WTC11 (cell line): ENCODE measurements at regions not wholly inside any gene's neighbourhood (a gene's known extent, or its start where the extent isn't known, plus 50 kb on each side); places are given as distances from the start of the nearest gene placed in this dataset.

Experiments used
- ATAC-seq: fragments of 200-7000 bp; cut with Tn5 transposase; 2 replicates; pipeline ENCODE4 v1.10.0; 2021; ENCODE audit warnings: mild to moderate bottlenecking, moderate library complexity
- CTCF ChIA-PET: fragments of 300-600 bp; sonication (Branson Sonifier 250); formaldehyde crosslinking; loops from one replicate; lab custom pipeline; 2021; ENCODE audit warnings: antibody characterized with exemption; lab: Charles Lee
- POLR2A ChIA-PET: fragments of 350-600 bp; sonication (Branson Sonifier 250); formaldehyde crosslinking; loops from one replicate; lab custom pipeline; 2021; ENCODE audit warnings: antibody characterized with exemption; lab: Charles Lee
- DNase-seq: peaks from one replicate; pipeline ENCODE4 v3.0.0; 2021; ENCODE audit warnings: low spot score
- H3K27ac Mint-ChIP-seq: 2 replicates; pipeline ENCODE4 v1.8.0; 2021; ENCODE audit warnings: mixed read lengths
- H3K27me3 Mint-ChIP-seq: 2 replicates; pipeline ENCODE4 v1.8.0; 2021; ENCODE audit warnings: low read depth, mild to moderate bottlenecking, moderate library complexity, mixed read lengths
- H3K36me3 Mint-ChIP-seq: 2 replicates; pipeline ENCODE4 v1.8.0; 2021; ENCODE audit warnings: mixed read lengths
- H3K4me1 Mint-ChIP-seq: 2 replicates; pipeline ENCODE4 v1.8.0; 2022; ENCODE audit warnings: mixed read lengths
- H3K4me3 Mint-ChIP-seq: 2 replicates; pipeline ENCODE4 v1.8.0; 2021; ENCODE audit warnings: mild to moderate bottlenecking, moderate library complexity, mixed read lengths
- H3K9me3 Mint-ChIP-seq: 2 replicates; pipeline ENCODE4 v1.8.0; 2021; ENCODE audit warnings: mixed read lengths
- ELF4 ChIP-seq: sonication (generic); formaldehyde crosslinking; IDR thresholded peaks from 2 replicates; pipeline ENCODE4 v1.8.1; 2022; ENCODE audit warnings: low read depth, mild to moderate bottlenecking, moderate library complexity, missing genetic modification reagents
- ESRRA ChIP-seq: sonication (generic); formaldehyde crosslinking; IDR thresholded peaks from 2 replicates; pipeline ENCODE4 v1.8.1; 2022; ENCODE audit warnings: mild to moderate bottlenecking, missing genetic modification reagents, borderline replicate concordance
- FOXP1 ChIP-seq: sonication (generic); formaldehyde crosslinking; IDR thresholded peaks from 2 replicates; pipeline ENCODE4 v1.8.0; 2022; ENCODE audit warnings: missing genetic modification reagents, mild to moderate bottlenecking, moderate library complexity, borderline replicate concordance
- GTF2I ChIP-seq: fragments of 250-450 bp; sonication (Bioruptor Pico); conservative IDR thresholded peaks from 2 replicates; pipeline ENCODE4 v1.4.0; 2021; ENCODE audit warnings: mild to moderate bottlenecking
- HMGA2 ChIP-seq: fragments of 250-450 bp; sonication (Bioruptor Pico); IDR thresholded peaks from 2 replicates; pipeline ENCODE4 v1.4.0; 2021; ENCODE audit warnings: mild to moderate bottlenecking, moderate library complexity
- NR2C2 ChIP-seq: sonication (generic); formaldehyde crosslinking; IDR thresholded peaks from 2 replicates; pipeline ENCODE4 v1.8.0; 2022; ENCODE audit warnings: mild to moderate bottlenecking, missing genetic modification reagents
- ZNF219 ChIP-seq: sonication (generic); formaldehyde crosslinking; IDR thresholded peaks from 2 replicates; pipeline ENCODE4 v1.8.0; 2023; ENCODE audit warnings: missing genetic modification reagents, mild to moderate bottlenecking, borderline replicate concordance
- ZNF671 ChIP-seq: fragments of 250-450 bp; sonication (Bioruptor Pico); IDR thresholded peaks from 2 replicates; pipeline ENCODE4 v1.8.0; 2021; ENCODE audit warnings: mild to moderate bottlenecking
- TF ChIP-seq, protein P1 (sequence below): sonication (generic); formaldehyde crosslinking; IDR thresholded peaks from 2 replicates; pipeline ENCODE4 v1.8.1; 2022; ENCODE audit warnings: mild to moderate bottlenecking, moderate library complexity, missing genetic modification reagents
- TF ChIP-seq, protein P2 (sequence below): sonication (generic); formaldehyde crosslinking; IDR thresholded peaks from 2 replicates; pipeline ENCODE4 v1.8.0; 2022; ENCODE audit warnings: mild to moderate bottlenecking, missing genetic modification reagents
- TF ChIP-seq, protein P3 (sequence below): fragments of 250-450 bp; sonication (Bioruptor Pico); IDR thresholded peaks from 2 replicates; pipeline ENCODE4 v2.1.2; 2022; ENCODE audit warnings: mild to moderate bottlenecking, moderate library complexity
- TF ChIP-seq, protein P4 (sequence below): fragments of 250-450 bp; sonication (Bioruptor Pico); IDR thresholded peaks from 2 replicates; pipeline ENCODE4 v1.9.0; 2021; ENCODE audit warnings: mild to moderate bottlenecking
- TF ChIP-seq, protein P5 (sequence below): sonication (generic); formaldehyde crosslinking; IDR thresholded peaks from 2 replicates; pipeline ENCODE4 v1.8.0; 2023; ENCODE audit warnings: missing genetic modification reagents, mild to moderate bottlenecking, borderline replicate concordance
- TF ChIP-seq, protein P6 (sequence below): fragments of 250-450 bp; sonication (Bioruptor Pico); IDR thresholded peaks from 2 replicates; pipeline ENCODE4 v1.9.0; 2021; ENCODE audit warnings: moderate library complexity, mild to moderate bottlenecking, inconsistent platforms, borderline replicate concordance
- TF ChIP-seq, protein P7 (sequence below): sonication (generic); formaldehyde crosslinking; conservative IDR thresholded peaks from 2 replicates; pipeline ENCODE4 v1.8.1; 2023; ENCODE audit warnings: mild to moderate bottlenecking, low read depth, missing genetic modification reagents, moderate library complexity
- TF ChIP-seq, protein P8 (sequence below): sonication (generic); formaldehyde crosslinking; IDR thresholded peaks from 2 replicates; pipeline ENCODE4 v1.8.1; 2023; ENCODE audit warnings: mild to moderate bottlenecking, moderate library complexity, missing genetic modification reagents

DNA sequence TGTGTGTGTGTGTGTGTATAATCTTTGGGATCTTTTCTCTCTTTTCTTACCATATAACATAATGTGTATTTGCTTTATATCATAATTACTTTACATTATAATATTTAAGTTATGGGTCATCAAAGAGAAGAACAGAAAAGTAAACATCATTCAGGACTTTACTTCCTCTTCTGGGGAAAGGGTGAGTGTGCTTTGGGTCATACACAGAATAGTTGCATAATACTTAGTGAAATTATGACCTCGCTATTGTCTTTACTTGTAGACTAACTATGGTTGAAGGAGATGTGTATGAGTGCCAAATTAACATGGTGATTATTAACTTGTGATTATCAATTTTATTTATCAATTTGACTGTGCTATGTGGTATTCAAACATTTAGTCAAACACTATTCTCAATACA is 1086.9 kb downstream of the DIPK2A start:
- H3K27me3 Mint-ChIP-seq, result peaks cover 6% of the 10 kb centered on the region; the same call in 1 of the 2 replicates
- TF ChIP-seq NR2C2, result no peak
- TF ChIP-seq, protein P1, sequence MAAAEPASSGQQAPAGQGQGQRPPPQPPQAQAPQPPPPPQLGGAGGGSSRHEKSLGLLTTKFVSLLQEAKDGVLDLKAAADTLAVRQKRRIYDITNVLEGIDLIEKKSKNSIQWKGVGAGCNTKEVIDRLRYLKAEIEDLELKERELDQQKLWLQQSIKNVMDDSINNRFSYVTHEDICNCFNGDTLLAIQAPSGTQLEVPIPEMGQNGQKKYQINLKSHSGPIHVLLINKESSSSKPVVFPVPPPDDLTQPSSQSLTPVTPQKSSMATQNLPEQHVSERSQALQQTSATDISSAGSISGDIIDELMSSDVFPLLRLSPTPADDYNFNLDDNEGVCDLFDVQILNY, result no peak
- TF ChIP-seq, protein P2, sequence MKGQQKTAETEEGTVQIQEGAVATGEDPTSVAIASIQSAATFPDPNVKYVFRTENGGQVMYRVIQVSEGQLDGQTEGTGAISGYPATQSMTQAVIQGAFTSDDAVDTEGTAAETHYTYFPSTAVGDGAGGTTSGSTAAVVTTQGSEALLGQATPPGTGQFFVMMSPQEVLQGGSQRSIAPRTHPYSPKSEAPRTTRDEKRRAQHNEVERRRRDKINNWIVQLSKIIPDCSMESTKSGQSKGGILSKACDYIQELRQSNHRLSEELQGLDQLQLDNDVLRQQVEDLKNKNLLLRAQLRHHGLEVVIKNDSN, result no peak
- TF ChIP-seq ESRRA (CRISPR knock-in tag), result no peak
- TF ChIP-seq ZNF219 (CRISPR knock-in tag), result no peak
- TF ChIP-seq, protein P3, sequence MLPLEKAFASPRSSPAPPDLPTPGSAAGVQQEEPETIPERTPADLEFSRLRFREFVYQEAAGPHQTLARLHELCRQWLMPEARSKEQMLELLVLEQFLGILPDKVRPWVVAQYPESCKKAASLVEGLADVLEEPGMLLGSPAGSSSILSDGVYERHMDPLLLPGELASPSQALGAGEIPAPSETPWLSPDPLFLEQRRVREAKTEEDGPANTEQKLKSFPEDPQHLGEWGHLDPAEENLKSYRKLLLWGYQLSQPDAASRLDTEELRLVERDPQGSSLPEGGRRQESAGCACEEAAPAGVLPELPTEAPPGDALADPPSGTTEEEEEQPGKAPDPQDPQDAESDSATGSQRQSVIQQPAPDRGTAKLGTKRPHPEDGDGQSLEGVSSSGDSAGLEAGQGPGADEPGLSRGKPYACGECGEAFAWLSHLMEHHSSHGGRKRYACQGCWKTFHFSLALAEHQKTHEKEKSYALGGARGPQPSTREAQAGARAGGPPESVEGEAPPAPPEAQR, result no peak
- TF ChIP-seq HMGA2 (CRISPR knock-in tag), result no peak
- TF ChIP-seq, protein P4, sequence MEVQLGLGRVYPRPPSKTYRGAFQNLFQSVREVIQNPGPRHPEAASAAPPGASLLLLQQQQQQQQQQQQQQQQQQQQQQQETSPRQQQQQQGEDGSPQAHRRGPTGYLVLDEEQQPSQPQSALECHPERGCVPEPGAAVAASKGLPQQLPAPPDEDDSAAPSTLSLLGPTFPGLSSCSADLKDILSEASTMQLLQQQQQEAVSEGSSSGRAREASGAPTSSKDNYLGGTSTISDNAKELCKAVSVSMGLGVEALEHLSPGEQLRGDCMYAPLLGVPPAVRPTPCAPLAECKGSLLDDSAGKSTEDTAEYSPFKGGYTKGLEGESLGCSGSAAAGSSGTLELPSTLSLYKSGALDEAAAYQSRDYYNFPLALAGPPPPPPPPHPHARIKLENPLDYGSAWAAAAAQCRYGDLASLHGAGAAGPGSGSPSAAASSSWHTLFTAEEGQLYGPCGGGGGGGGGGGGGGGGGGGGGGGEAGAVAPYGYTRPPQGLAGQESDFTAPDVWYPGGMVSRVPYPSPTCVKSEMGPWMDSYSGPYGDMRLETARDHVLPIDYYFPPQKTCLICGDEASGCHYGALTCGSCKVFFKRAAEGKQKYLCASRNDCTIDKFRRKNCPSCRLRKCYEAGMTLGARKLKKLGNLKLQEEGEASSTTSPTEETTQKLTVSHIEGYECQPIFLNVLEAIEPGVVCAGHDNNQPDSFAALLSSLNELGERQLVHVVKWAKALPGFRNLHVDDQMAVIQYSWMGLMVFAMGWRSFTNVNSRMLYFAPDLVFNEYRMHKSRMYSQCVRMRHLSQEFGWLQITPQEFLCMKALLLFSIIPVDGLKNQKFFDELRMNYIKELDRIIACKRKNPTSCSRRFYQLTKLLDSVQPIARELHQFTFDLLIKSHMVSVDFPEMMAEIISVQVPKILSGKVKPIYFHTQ (CRISPR knock-in tag), result no peak
- no peak for TF ChIP-seq ELF4 (CRISPR knock-in tag)
- no peak for TF ChIP-seq GTF2I (CRISPR knock-in tag)
- H3K9me3 Mint-ChIP-seq, result peaks cover 53% of the 10 kb centered on the region
- ATAC-seq (no peak), DNase-seq (no peak)
- no peaks in the 10 kb centered on the region for H3K4me1 Mint-ChIP-seq
- CTCF ChIA-PET, result no interaction called here
- no peak overlapping the region for H3K27ac Mint-ChIP-seq
- no peak overlapping the region for H3K4me3 Mint-ChIP-seq
- POLR2A ChIA-PET, result no interaction called here
- H3K36me3 Mint-ChIP-seq, result peaks cover 37% of the 10 kb centered on the region

DNA sequence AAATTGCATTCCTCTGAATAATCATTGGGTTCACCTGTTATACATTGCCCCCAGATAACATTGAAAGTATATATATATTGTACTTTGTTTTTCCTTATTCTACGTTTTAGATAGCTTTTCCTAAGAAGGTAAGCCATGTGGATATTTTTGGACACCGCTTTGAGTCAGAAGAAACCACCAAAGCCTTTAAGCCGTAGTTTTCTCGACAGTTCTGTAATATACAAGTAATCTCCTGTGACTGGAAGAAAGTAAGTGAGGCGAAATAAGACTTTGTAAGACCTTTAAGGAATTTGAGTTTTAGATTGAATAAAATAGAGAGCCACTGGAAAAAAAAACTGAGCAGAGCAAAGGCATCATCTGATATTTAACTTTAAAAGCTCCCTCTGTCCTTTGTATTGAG is 1092.0 kb downstream of the DIPK2A start:
- ATAC-seq (no peak), DNase-seq (no peak)
- Mint-ChIP-seq H3K4me1 (peaks cover 4% of the 10 kb centered on the region), H3K4me3 (no peak overlapping the region), H3K9me3 (peaks cover 63% of the 10 kb centered on the region), H3K27ac (no peak overlapping the region), H3K36me3 (peaks cover 56% of the 10 kb centered on the region), H3K27me3 (peaks cover 6% of the 10 kb centered on the region; the same call in 1 of the 2 replicates)
- CTCF ChIA-PET, result no interaction called here
- POLR2A ChIA-PET, result no interaction called here
- TF ChIP-seq, protein P5, sequence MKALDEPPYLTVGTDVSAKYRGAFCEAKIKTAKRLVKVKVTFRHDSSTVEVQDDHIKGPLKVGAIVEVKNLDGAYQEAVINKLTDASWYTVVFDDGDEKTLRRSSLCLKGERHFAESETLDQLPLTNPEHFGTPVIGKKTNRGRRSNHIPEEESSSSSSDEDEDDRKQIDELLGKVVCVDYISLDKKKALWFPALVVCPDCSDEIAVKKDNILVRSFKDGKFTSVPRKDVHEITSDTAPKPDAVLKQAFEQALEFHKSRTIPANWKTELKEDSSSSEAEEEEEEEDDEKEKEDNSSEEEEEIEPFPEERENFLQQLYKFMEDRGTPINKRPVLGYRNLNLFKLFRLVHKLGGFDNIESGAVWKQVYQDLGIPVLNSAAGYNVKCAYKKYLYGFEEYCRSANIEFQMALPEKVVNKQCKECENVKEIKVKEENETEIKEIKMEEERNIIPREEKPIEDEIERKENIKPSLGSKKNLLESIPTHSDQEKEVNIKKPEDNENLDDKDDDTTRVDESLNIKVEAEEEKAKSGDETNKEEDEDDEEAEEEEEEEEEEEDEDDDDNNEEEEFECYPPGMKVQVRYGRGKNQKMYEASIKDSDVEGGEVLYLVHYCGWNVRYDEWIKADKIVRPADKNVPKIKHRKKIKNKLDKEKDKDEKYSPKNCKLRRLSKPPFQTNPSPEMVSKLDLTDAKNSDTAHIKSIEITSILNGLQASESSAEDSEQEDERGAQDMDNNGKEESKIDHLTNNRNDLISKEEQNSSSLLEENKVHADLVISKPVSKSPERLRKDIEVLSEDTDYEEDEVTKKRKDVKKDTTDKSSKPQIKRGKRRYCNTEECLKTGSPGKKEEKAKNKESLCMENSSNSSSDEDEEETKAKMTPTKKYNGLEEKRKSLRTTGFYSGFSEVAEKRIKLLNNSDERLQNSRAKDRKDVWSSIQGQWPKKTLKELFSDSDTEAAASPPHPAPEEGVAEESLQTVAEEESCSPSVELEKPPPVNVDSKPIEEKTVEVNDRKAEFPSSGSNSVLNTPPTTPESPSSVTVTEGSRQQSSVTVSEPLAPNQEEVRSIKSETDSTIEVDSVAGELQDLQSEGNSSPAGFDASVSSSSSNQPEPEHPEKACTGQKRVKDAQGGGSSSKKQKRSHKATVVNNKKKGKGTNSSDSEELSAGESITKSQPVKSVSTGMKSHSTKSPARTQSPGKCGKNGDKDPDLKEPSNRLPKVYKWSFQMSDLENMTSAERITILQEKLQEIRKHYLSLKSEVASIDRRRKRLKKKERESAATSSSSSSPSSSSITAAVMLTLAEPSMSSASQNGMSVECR, result no peak
- no peak for TF ChIP-seq ZNF671 (CRISPR knock-in tag)
- TF ChIP-seq, protein P6, sequence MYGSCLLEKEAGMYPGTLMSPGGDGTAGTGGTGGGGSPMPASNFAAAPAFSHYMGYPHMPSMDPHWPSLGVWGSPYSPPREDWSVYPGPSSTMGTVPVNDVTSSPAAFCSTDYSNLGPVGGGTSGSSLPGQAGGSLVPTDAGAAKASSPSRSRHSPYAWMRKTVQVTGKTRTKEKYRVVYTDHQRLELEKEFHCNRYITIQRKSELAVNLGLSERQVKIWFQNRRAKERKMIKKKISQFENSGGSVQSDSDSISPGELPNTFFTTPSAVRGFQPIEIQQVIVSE (CRISPR knock-in tag), result no peak
- TF ChIP-seq FOXP1 (CRISPR knock-in tag), result no peak
- TF ChIP-seq, protein P2, result no peak
- TF ChIP-seq, protein P7, sequence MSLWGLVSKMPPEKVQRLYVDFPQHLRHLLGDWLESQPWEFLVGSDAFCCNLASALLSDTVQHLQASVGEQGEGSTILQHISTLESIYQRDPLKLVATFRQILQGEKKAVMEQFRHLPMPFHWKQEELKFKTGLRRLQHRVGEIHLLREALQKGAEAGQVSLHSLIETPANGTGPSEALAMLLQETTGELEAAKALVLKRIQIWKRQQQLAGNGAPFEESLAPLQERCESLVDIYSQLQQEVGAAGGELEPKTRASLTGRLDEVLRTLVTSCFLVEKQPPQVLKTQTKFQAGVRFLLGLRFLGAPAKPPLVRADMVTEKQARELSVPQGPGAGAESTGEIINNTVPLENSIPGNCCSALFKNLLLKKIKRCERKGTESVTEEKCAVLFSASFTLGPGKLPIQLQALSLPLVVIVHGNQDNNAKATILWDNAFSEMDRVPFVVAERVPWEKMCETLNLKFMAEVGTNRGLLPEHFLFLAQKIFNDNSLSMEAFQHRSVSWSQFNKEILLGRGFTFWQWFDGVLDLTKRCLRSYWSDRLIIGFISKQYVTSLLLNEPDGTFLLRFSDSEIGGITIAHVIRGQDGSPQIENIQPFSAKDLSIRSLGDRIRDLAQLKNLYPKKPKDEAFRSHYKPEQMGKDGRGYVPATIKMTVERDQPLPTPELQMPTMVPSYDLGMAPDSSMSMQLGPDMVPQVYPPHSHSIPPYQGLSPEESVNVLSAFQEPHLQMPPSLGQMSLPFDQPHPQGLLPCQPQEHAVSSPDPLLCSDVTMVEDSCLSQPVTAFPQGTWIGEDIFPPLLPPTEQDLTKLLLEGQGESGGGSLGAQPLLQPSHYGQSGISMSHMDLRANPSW (CRISPR knock-in tag), result no peak
- TF ChIP-seq, protein P8, sequence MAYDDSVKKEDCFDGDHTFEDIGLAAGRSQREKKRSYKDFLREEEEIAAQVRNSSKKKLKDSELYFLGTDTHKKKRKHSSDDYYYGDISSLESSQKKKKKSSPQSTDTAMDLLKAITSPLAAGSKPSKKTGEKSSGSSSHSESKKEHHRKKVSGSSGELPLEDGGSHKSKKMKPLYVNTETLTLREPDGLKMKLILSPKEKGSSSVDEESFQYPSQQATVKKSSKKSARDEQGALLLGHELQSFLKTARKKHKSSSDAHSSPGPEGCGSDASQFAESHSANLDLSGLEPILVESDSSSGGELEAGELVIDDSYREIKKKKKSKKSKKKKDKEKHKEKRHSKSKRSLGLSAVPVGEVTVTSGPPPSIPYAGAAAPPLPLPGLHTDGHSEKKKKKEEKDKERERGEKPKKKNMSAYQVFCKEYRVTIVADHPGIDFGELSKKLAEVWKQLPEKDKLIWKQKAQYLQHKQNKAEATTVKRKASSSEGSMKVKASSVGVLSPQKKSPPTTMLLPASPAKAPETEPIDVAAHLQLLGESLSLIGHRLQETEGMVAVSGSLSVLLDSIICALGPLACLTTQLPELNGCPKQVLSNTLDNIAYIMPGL (CRISPR knock-in tag), result no peak
